ENCODE measurements at regions not wholly inside any gene's neighbourhood (a gene's known extent, or its start where the extent isn't known, plus 50 kb on each side); places are given as distances from the start of the nearest gene placed in this dataset.

DNA sequence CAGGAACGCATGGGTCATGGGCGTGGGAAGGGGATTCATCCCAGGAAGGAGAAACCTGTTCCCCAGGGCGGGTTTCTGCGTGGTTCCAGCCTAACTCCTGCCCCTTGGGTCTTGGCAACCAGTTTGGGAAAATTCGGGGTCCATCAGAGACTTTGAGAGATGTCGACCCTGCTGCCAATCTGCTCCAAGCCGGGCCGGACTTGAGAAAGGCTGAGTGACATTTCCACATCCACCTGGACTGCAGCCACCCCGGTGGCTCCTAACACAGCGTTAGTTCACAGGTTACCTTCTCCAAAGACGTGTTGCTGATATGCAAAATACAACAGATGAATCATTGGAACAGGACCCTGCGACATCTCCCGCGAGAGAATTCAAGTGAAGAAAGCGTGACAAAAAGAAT lies 627.2 kb downstream of the IRX1 start:
- WGBS, 2 donors = 86 to 87% methylated on average over 15 of the region's 15 CpGs
- intact Hi-C loops (cut with DNase I; ENCODE audit: low total_unique reads) = no loop called here

DNA sequence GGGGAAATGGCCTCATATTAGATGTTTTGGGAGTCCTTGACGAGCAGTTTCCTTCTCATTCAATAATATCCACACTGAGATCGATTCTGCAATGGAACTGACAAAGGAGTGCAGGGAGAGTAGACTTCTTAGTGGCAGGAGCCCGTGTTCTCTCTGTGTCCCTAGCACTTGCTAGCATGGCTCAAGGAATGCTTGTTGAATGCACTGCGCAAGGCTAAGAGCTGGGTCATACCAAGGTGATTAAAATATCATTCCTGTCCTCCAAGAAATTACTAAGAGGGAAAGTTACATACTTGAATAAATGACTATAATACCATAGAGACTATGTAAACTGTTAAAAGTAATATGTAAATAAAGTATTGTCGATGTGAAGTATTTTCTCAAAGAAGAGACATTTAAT lies 630.1 kb downstream of the IRX1 start:
- TF ChIP-seq POLR2A (IDR thresholded peaks at IDR 0.05) = no peak
- no peak for TF ChIP-seq CTCF (IDR thresholded peaks at IDR 0.05)
- WGBS, 2 donors = 81 to 89% methylated on average over 5 of the region's 5 CpGs
- DNase-seq (ENCODE audit: low spot score in 2 of 2) = no peak
- H3K4me3 ChIP-seq (ENCODE audit: low read depth, poor library complexity, severe bottlenecking) = no peak overlapping the region
- intact Hi-C loops (cut with DNase I; ENCODE audit: low total_unique reads) = no loop called here

More for the DNA sequence above, 627.2 kb downstream of the IRX1 start:
- no peak for DNase-seq (ENCODE audit: low spot score in 2 of 2)
- no peak overlapping the region for H3K4me3 ChIP-seq (ENCODE audit: low read depth, poor library complexity, severe bottlenecking)
- TF ChIP-seq POLR2A (IDR thresholded peaks at IDR 0.05) (no peak), CTCF (IDR thresholded peaks at IDR 0.05) (no peak)

GRCh38 chr5:4226565-4226964 lies 630.9 kb downstream of the IRX1 start:
- H3K4me3 ChIP-seq (ENCODE audit: low read depth, poor library complexity, severe bottlenecking) = no peak overlapping the region
- TF ChIP-seq POLR2A (IDR thresholded peaks at IDR 0.05) (no peak), CTCF (IDR thresholded peaks at IDR 0.05) (no peak)
- no peak for DNase-seq (ENCODE audit: low spot score in 2 of 2)
- 65 to 79% methylated on average over 5 of the region's 5 CpGs for WGBS, 2 donors
- intact Hi-C loops (cut with DNase I; ENCODE audit: low total_unique reads) = no loop called here

DNA sequence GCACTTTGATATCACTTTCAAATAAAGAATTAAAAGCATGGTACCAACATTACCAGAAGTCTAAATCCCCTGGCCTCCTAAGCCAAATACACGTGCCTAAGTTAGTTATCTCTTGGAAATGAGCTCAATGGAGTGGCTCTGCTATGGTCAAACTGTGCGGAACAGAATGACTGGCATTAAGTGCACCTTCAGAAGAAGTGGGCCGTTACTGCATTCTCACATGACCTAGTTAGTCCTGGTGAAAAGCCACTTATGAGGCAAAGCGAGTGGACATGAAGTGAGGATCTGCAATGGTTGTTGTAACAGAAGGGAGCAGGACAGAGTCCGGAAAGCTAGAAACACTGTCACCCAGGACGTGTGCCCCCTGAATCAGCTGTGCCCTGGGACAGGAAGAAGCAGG lies 633.1 kb downstream of the IRX1 start:
- intact Hi-C loops (cut with DNase I; ENCODE audit: low total_unique reads) = no loop called here
- no peak for DNase-seq (ENCODE audit: low spot score in 2 of 2)
- TF ChIP-seq CTCF (IDR thresholded peaks at IDR 0.05) (no peak), POLR2A (IDR thresholded peaks at IDR 0.05) (no peak)
- no peak overlapping the region for H3K4me3 ChIP-seq (ENCODE audit: low read depth, poor library complexity, severe bottlenecking)
- WGBS, 2 donors = 95 to 96% methylated on average over 6 of the region's 6 CpGs

- 78 to 85% methylated on average over 17 of the region's 17 CpGs for WGBS, 2 donors
- TF ChIP-seq CTCF (IDR thresholded peaks at IDR 0.05) (no peak), POLR2A (IDR thresholded peaks at IDR 0.05) (no peak)
Measured at GRCh38 chr5:4229414-4230292, 634.0 kb downstream of the IRX1 start.

GRCh38 chr5:4230471-4230785 lies 634.8 kb downstream of the IRX1 start:
- intact Hi-C loops (cut with DNase I; ENCODE audit: low total_unique reads) = no loop called here
- TF ChIP-seq POLR2A (IDR thresholded peaks at IDR 0.05) (no peak), CTCF (IDR thresholded peaks at IDR 0.05) (no peak)
- H3K4me3 ChIP-seq (ENCODE audit: low read depth, poor library complexity, severe bottlenecking) = no peak overlapping the region
- WGBS, 2 donors = 67 to 74% methylated on average over 15 of the region's 15 CpGs
- no peak for DNase-seq (ENCODE audit: low spot score in 2 of 2)

More at GRCh38 chr5:4229414-4230292, 634.0 kb downstream of the IRX1 start:
- no peak overlapping the region for H3K4me3 ChIP-seq (ENCODE audit: low read depth, poor library complexity, severe bottlenecking)
- DNase-seq (ENCODE audit: low spot score in 2 of 2) = no peak
- intact Hi-C loops (cut with DNase I; ENCODE audit: low total_unique reads) = no loop called here
